IMR-90 (cell line): ENCODE measurements at regions not wholly inside any gene's neighbourhood (a gene's known extent, or its start where the extent isn't known, plus 50 kb on each side); places are given as distances from the start of the nearest gene placed in this dataset.

Source experiments
- ATAC-seq: fragments of 200-7000 bp; cut with Tn5 transposase; 2 replicates; pipeline ENCODE4 v1.9.1; 2020; ENCODE audit warnings: low read depth, mild to moderate bottlenecking, moderate library complexity
- BruUV-seq: library from RNA; stranded (reverse); fragments of 400-500 nt; replicated peaks from 2 replicates; lab custom pipeline; 2021; lab: Mats Ljungman, UMichigan
- CTCF ChIA-PET: fragments of 300-600 bp; formaldehyde crosslinking; extraction: SDS; loops from one replicate; lab custom pipeline; 2021; ENCODE audit warnings: antibody characterized with exemption; lab: Yijun Ruan, JAX
- POLR2A ChIA-PET: fragments of 300-600 bp; sonication (Branson Sonifier 250); formaldehyde crosslinking; loops from one replicate; lab custom pipeline; 2022; ENCODE audit warnings: antibody characterized with exemption; ENCODE audit not compliant: unreplicated experiment; lab: Charles Lee
- DNase-seq: peaks from one replicate; pipeline ENCODE4 v3.0.0; 2013
- H2AFZ ChIP-seq: replicated peaks from 2 replicates; pipeline ENCODE3; 2013; ENCODE audit warnings: low read length, mild to moderate bottlenecking; ENCODE audit not compliant: poor library complexity
- H2AK5ac ChIP-seq: 2 replicates; pipeline ENCODE4 v1.6.1; 2013; ENCODE audit warnings: low read depth, low read length, inconsistent platforms
- H2AK9ac ChIP-seq: replicated peaks from 2 replicates; pipeline ENCODE3; 2013; ENCODE audit warnings: mild to moderate bottlenecking, low read depth, low read length, moderate library complexity; ENCODE audit not compliant: poor library complexity
- H2BK120ac ChIP-seq: 2 replicates; pipeline ENCODE4 v1.6.1; 2013; ENCODE audit warnings: low read depth, low read length, inconsistent platforms
- H2BK15ac ChIP-seq: 3 replicates; pipeline ENCODE4 v1.6.1; 2013; ENCODE audit warnings: low read depth, low read length, inconsistent platforms
- H2BK20ac ChIP-seq: 2 replicates; pipeline ENCODE4 v1.6.1; 2013; ENCODE audit warnings: low read depth, mild to moderate bottlenecking, inconsistent platforms, low read length, moderate library complexity
- H2BK5ac ChIP-seq: 2 replicates; pipeline ENCODE4 v1.6.1; 2013; ENCODE audit warnings: mild to moderate bottlenecking, low read depth, low read length, inconsistent platforms; ENCODE audit not compliant: poor library complexity, severe bottlenecking
- H3K14ac ChIP-seq: replicated peaks from 2 replicates; pipeline ENCODE4 v1.6.1; 2013; ENCODE audit warnings: low read depth, low read length, inconsistent platforms
- H3K18ac ChIP-seq: 2 replicates; pipeline ENCODE4 v1.6.1; 2013; ENCODE audit warnings: low read depth, low read length, control low read depth
- H3K23ac ChIP-seq: 2 replicates; pipeline ENCODE4 v1.6.1; 2013; ENCODE audit warnings: low read depth, low read length, inconsistent platforms
- H3K27ac ChIP-seq: 2 replicates; pipeline ENCODE4 v1.5.1; 2013; ENCODE audit warnings: mild to moderate bottlenecking, control low read depth, low read length; ENCODE audit not compliant: insufficient read depth
- H3K27me3 ChIP-seq: 2 replicates; pipeline ENCODE4 v1.6.1; 2013; ENCODE audit warnings: low read length; ENCODE audit not compliant: control insufficient read depth, insufficient read depth
- H3K36me3 ChIP-seq: 2 replicates; pipeline ENCODE4 v1.6.1; 2013; ENCODE audit warnings: low read length, mixed read lengths; ENCODE audit not compliant: control insufficient read depth, insufficient read depth
- H3K4ac ChIP-seq: 2 replicates; pipeline ENCODE4 v1.6.1; 2013; ENCODE audit warnings: low read depth, low read length, inconsistent platforms
- H3K4me1 ChIP-seq: 2 replicates; pipeline ENCODE4 v1.6.1; 2013; ENCODE audit warnings: low read length, mixed read lengths; ENCODE audit not compliant: control insufficient read depth, insufficient read depth
- H3K4me2 ChIP-seq: 2 replicates; pipeline ENCODE4 v1.6.1; 2013; ENCODE audit warnings: low read depth, mild to moderate bottlenecking, control low read depth, low read length, moderate library complexity
- H3K4me3 ChIP-seq: 2 replicates; pipeline ENCODE4 v1.5.1; 2013; ENCODE audit warnings: low read depth, mild to moderate bottlenecking, control low read depth, low read length, moderate library complexity; ENCODE audit not compliant: insufficient read depth
- H3K56ac ChIP-seq: 2 replicates; pipeline ENCODE4 v1.6.1; 2013; ENCODE audit warnings: low read length, inconsistent platforms; ENCODE audit not compliant: insufficient read depth; ENCODE audit errors: extremely low read depth
- H3K79me1 ChIP-seq, 2 experiments: 2 replicates each; pipeline ENCODE4 v1.6.1; 2013; ENCODE audit warnings: low read length in 2 of 2, inconsistent platforms in 1 of 2, low read depth in 1 of 2
- H3K9ac ChIP-seq: 2 replicates; pipeline ENCODE4 v1.6.1; 2013; ENCODE audit warnings: low read depth, low read length, control low read depth
- H3K9me1 ChIP-seq: 2 replicates; pipeline ENCODE4 v1.6.1; 2013; ENCODE audit warnings: low read length, inconsistent platforms; ENCODE audit not compliant: insufficient read depth
- H3K9me3 ChIP-seq: 2 replicates; pipeline ENCODE4 v1.6.1; 2013; ENCODE audit warnings: low read length; ENCODE audit not compliant: control insufficient read depth, insufficient read depth
- H4K20me1 ChIP-seq: 2 replicates; pipeline ENCODE4 v1.6.1; 2013; ENCODE audit warnings: low read length, inconsistent platforms; ENCODE audit not compliant: insufficient read depth
- H4K5ac ChIP-seq: 2 replicates; pipeline ENCODE4 v1.6.1; 2013; ENCODE audit warnings: mild to moderate bottlenecking, low read depth, low read length, control low read depth
- H4K8ac ChIP-seq, 2 experiments: 2 replicates each; pipeline ENCODE4 v1.6.1; 2013; ENCODE audit warnings: low read depth in 2 of 2, low read length in 2 of 2, control low read depth in 1 of 2, inconsistent platforms in 1 of 2
- H4K91ac ChIP-seq: 2 replicates; pipeline ENCODE4 v1.6.1; 2013; ENCODE audit warnings: low read depth, low read length, inconsistent platforms; ENCODE audit not compliant: insufficient read depth
- whole genome bisulfite sequencing, 2 experiments: methylation state at CpG; one replicate each; pipeline versions ENCODE4 v1.1.5 to v1.1.7; 2013; ENCODE audit warnings: missing lambda C conversion rate in 2 of 2; ENCODE audit not compliant: insufficient read length in 1 of 2; ENCODE audit errors: extremely low coverage in 2 of 2; 5-methylcytosine and 5-hydroxymethylcytosine counted together
- dilution Hi-C: fragments of 300-500 bp; cut with HindIII; formaldehyde crosslinking; loops from one replicate; pipeline ENCODE4 v1.14.3; 2018; ENCODE audit warnings: low sequenced_read_pairs; ENCODE audit not compliant: unreplicated experiment
- in situ Hi-C: fragments of 300-500 bp; cut with MboI; formaldehyde crosslinking; loops from 3 replicates; pipeline ENCODE4 v1.14.3; 2019; ENCODE audit warnings: low sequenced_read_pairs, inconsistent platforms, mixed read lengths
- intact Hi-C: fragments of 100-400 bp; cut with micrococcal nuclease; formaldehyde crosslinking; loops from 2 replicates; pipeline ENCODE4 v1.10.0; 2022
- TF ChIP-seq, protein P1 (sequence below): fragments of 150-350 bp; IDR thresholded peaks from 2 replicates; pipeline ENCODE4 v1.6.1; 2017; ENCODE audit warnings: mild to moderate bottlenecking, antibody characterized with exemption, low read length, low read depth
- TF ChIP-seq, protein P2 (sequence below): conservative IDR thresholded peaks from 2 replicates; pipeline ENCODE4 v1.5.1; 2012; ENCODE audit warnings: mild to moderate bottlenecking, low read depth, low read length, improper control_type of control experiment

DNA sequence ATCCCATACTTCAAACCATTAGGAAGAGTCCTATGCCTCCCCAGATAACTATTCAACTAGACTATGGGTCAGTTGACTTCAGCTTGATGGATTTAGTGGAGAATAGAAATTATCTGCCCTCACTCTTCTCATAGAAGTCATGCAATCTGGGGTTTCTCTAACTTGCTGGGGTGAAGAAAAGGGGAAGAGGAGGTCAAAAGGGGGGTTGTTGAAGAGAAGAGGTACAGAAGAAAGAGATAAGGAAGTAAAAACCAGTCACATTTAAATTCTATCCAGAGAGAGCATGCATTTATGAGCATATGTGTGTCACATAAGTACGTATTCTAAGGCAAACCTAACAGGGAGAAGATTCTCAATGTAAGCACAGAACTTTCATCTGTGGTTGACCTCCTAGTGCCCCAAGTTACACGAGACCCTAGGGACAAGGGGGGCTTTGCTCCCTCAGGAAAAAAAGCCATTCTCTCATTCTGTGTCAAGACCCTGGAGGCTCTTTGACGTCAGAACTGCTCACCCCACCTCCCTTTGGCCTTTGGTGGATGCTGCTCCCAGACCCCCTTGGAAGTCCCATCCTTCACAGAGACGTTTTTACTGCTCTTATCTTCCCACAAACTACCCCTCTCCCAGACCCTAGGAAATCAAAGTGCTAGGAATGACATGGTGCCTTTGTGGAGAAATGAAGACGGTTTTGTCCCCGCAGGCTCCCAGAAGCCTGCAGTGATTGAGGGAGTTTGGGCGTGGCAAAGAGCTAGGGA lies 236.8 kb upstream of the TNP1 start:
- Histone ChIP-seq H3K4ac (no peak overlapping the region), H4K8ac (no peak overlapping the region), H4K5ac (no peak overlapping the region), H2AK9ac (no peak overlapping the region), H2AFZ (no peak overlapping the region), H4K91ac (no peak overlapping the region), H3K9me3 (no peaks in the 10 kb centered on the region), H3K4me3 (no peak overlapping the region), H3K9me1 (no peaks in the 10 kb centered on the region; the same call in none of the 2 replicates), H3K79me1 (no peaks in the 10 kb centered on the region), H3K56ac (no peak overlapping the region), H2AK5ac (no peak overlapping the region), H2BK120ac (no peak overlapping the region), H3K4me2 (no peak overlapping the region), H3K14ac (no peak overlapping the region), H4K20me1 (no peaks in the 10 kb centered on the region), H3K4me1 (peaks cover 6% of the 10 kb centered on the region), H3K27me3 (no peaks in the 10 kb centered on the region), H3K18ac (no peak overlapping the region), H3K36me3 (no peaks in the 10 kb centered on the region), H3K23ac (no peak overlapping the region), H2BK5ac (no peak overlapping the region), H3K9ac (no peak overlapping the region), H3K27ac (no peak overlapping the region), H2BK20ac (peak overlapping the region; percentile 8; the same call in 1 of the 2 replicates), H2BK15ac (no peak overlapping the region)
- in situ Hi-C loops, result no loop called here
- BruUV-seq, result no TSS peak
- WGBS, 2 experiments, result no CpG with 5 or more reads among the region's 7 CpGs
- dilution Hi-C loops, result no loop called here
- TF ChIP-seq, protein P1, sequence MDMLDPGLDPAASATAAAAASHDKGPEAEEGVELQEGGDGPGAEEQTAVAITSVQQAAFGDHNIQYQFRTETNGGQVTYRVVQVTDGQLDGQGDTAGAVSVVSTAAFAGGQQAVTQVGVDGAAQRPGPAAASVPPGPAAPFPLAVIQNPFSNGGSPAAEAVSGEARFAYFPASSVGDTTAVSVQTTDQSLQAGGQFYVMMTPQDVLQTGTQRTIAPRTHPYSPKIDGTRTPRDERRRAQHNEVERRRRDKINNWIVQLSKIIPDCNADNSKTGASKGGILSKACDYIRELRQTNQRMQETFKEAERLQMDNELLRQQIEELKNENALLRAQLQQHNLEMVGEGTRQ, result no peak
- TF ChIP-seq, protein P2, sequence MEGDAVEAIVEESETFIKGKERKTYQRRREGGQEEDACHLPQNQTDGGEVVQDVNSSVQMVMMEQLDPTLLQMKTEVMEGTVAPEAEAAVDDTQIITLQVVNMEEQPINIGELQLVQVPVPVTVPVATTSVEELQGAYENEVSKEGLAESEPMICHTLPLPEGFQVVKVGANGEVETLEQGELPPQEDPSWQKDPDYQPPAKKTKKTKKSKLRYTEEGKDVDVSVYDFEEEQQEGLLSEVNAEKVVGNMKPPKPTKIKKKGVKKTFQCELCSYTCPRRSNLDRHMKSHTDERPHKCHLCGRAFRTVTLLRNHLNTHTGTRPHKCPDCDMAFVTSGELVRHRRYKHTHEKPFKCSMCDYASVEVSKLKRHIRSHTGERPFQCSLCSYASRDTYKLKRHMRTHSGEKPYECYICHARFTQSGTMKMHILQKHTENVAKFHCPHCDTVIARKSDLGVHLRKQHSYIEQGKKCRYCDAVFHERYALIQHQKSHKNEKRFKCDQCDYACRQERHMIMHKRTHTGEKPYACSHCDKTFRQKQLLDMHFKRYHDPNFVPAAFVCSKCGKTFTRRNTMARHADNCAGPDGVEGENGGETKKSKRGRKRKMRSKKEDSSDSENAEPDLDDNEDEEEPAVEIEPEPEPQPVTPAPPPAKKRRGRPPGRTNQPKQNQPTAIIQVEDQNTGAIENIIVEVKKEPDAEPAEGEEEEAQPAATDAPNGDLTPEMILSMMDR, result no peak
- ATAC-seq (no peak), DNase-seq (no peak)
- CTCF ChIA-PET, result no interaction called here
- POLR2A ChIA-PET, result no interaction called here
- intact Hi-C loops, result no loop called here
